ENCODE measurements at regions not wholly inside any gene's neighbourhood (a gene's known extent, or its start where the extent isn't known, plus 50 kb on each side); places are given as distances from the start of the nearest gene placed in this dataset.
"Not testable (repeated sequence)": the region's sequence is repeated elsewhere in the genome, so short reads cannot be mapped to it uniquely, and the experiment has no call there.

DNA sequence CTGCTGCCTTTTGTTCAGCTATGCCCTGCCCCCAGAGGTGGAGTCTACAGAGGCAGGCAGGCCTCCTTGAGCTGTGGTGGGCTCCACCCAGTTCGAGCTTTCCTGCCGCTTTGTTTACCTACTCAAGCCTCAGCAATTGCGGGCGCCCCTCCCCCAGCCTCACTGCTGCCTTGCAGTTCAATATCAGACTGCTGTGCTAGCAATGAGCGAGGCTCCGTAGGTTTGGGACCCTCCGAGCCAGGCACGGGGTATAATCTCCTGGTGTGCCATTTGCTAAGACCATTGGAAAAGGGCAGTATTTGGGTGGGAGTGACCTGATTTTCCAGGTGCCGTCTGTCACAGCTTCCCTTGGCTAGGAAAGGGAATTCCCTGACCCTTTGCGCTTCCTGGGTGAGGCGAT lies 51.9 kb downstream of the DIPK2A start:
- DNase-seq: not testable (repeated sequence)

GRCh38 chr3:144028798-144029411 lies 57.3 kb downstream of the DIPK2A start:
- DNase-seq: no peak

GRCh38 chr3:144029769-144030168 lies 58.1 kb downstream of the DIPK2A start:
- no peak for DNase-seq

DNA sequence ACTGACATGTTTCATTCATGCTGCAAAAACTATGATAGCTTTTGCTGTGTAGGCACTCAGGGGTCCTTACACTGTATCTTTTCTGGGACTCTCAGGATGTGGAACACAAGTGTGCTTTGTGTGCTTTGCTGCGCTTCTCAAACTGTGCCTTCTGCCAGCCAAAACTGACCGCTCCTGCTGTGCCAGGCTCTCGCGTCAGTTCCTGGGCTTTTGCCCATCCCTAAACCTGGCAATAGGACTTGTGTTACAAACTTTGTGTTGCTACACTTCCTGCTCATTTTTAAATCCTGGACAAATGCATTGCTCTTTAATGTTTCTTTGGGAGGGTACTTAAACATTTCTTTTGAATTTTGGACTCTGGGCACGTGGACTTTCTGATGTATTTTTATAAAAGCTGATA lies 60.3 kb downstream of the DIPK2A start:
- DNase-seq: no peak

GRCh38 chr3:144032531-144033239 lies 61.1 kb downstream of the DIPK2A start:
- DNase-seq: no peak

- no peak for DNase-seq
Measured at GRCh38 chr3:144033240-144033589, 61.6 kb downstream of the DIPK2A start.

- no peak for DNase-seq
Measured at GRCh38 chr3:144033863-144034262, 62.2 kb downstream of the DIPK2A start.

DNA sequence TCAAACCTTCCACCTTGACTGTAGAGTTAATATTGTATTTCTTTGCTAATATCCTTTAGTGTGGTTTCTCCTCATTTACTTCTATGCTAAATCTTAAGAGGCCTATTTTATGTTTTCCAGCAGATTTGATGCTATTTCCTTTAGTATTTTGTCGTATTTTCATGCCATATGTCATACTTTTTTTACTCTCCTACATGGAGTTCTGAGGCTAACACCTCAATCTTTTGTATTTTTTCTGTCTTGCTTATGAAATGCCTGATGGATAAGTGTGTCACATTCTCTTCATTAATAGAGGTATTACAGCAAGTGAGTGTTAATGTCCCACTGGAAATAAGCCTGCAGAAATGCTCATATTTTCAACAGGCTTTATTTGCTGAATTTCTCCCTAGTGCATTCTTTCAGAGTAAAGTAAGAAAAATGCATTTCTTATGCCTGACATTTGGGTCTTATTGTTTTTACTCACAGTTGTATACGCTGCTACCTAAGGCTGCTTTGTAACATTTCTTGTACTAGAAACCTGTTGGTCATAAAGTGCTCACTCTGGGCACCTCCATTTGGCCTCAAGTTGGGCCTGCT lies 63.2 kb downstream of the DIPK2A start:
- DNase-seq: no peak

- DNase-seq: no peak
Measured at GRCh38 chr3:144036498-144036897, 64.9 kb downstream of the DIPK2A start.

DNA sequence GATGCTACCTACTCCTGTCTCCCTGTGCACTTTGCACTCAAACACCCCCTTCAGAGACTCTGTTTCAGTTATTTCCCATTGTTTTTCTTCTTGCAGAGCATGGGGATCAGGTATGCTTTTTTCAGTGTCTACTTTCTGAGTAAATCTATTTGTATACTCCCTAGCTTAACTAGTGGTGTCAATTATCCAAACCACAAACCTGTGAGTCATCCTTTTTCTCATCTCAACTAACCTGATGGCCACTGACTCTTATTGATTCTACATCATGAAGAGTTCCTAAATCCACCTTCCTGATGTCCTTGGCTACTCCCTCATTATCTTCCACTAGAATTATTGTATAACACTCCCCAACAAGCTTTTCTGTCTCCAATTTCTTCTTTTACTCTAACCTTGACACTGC lies 68.0 kb downstream of the DIPK2A start:
- DNase-seq: no peak

DNA sequence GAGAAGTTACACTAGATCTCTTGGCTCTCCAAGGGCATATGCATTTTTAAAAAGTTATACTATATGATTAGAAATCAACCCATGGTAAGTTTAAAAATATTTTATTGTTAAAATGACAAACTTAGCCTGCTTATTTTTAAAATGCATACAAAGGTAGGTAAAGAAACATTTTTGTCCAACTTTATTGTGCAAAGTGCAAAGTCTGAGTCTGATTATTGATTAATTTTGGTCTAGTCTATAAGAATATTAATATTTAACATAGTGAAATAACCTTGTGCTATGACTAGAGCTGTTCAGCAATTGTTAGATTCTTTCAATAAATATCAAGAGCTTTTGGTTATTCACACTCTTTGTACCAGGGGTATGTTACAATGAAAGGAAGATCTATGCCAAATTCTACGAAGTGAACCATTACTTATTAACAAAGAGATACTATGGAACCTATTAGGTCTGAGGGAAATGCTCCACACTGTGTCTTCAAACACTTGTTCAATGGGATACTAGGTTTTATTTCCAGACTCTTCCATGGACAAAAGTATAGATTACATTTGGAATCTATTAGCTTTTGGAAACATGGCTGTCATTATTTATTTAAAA lies 70.4 kb downstream of the DIPK2A start:
- DNase-seq: no peak

GRCh38 chr3:144045766-144046165 lies 74.1 kb downstream of the DIPK2A start:
- no peak for DNase-seq

DNA sequence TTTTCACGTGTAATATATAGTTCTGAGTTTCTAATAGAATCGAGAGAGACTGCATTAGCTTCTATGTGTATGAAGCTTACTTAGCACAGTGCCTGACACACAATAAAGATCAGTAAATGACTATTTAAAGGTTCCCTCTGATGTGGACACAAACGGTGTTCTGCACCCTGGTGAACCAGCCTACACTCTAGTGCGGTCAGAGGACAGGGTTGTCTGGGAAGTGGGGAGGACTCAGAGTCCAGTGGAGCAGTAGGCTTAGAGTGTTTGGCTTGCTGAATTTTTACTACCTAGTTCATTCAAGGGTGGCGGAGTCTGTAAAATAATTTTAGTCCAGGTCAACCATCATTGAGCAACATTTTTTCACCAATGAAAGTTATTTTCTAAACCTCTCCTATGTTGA lies 77.8 kb downstream of the DIPK2A start:
- no peak for DNase-seq

DNA sequence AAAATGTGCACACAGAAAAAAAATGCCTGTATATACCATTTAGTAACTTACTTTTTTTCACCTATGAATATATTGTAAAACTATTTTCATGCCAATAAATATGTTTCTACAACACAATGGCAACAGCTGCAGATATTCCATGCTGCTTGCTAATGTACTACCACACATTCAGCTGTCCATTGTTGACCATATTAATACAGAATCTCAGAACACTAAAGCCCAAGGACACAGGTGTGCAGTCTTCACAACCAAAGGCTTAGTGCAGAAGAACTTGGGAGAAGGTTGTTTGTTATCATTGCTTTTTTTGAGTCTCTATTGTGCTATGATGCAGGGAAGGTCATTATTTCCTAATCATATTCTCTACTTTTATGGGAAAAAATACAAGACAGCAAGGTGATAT lies 79.6 kb downstream of the DIPK2A start:
- no peak for DNase-seq

DNA sequence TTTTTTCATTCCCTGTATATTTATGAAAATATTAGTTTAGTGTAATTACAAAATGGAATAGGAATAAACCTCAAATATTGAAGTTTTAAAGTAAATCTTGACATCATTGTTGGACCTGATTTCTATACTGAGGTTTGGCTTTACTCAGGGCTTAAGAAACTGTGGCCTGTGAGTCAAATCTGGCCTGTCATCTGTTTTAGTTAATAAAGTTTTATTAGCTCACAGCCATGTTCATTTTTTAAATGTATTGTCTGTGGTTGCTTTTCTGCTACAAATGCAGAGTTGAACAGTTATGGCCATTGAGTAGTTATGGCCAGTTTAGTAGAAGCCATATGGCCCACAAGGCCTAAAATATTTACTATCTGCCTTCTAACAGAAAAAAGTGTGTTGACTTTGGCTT lies 80.7 kb downstream of the DIPK2A start:
- DNase-seq: no peak

GRCh38 chr3:144053121-144053520 lies 81.5 kb downstream of the DIPK2A start:
- DNase-seq: no peak

DNA sequence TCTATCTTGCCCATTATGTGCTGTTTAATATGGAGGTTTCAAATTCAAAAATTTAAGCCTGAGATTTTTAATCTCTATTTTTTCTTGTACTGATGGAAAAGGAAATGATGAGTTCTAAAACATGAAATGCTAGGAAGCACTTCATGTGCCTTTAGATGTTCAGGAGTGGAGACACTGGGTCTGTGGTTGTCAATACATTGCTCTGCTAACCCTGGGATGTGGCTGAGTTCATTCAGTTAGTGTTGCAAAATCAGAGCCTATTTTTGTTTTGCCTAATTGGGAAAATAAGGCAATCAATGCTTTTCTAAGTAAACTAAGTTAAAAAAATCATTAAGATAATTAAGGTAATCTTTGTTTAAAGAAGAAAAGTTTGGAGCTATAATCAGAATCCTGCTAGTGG lies 83.1 kb downstream of the DIPK2A start:
- DNase-seq: no peak

DNA sequence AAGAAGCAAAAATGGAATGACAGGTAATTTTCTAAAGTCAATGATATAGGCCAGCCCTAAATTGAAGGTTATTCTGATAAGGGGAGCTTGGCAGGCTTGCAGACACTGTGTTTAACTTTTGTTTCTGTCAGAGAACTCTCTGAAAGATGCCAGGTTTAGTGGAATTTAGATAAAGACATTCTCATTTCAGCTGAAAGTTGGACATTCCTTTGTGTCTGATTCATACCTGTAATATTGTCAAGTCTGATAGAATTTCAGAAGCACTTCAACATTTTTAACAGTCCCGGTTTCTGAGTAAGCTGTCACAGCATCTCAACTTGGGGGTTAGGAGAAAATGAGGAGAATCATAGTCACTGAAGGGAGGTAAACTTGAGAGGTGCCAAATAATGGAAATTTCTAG lies 84.0 kb downstream of the DIPK2A start:
- no peak for DNase-seq

GRCh38 chr3:144058713-144059112 lies 87.1 kb downstream of the DIPK2A start:
- no peak for DNase-seq

DNA sequence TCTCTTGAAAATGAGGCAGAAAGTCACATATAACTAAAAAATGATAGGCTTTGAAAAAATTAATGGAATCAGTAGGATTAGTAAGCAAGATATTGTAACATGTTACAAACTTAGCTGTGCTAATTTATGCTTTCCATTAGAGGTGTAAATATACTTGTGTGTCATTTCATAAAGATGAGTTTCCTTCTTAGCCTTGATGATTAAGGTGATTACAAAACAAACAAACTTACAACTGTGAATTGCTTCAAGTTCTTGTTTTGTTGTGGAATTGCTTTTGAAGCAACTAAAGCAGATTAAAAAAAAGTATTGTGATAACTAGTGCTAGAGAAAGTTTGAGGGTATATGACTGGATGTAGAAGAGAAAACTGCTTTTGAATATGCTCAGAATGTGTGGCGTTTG lies 87.9 kb downstream of the DIPK2A start:
- no peak for DNase-seq

- DNase-seq: no peak
Measured at GRCh38 chr3:144060881-144061280, 89.3 kb downstream of the DIPK2A start.

- DNase-seq: no peak
Measured at GRCh38 chr3:144063306-144063705, 91.7 kb downstream of the DIPK2A start.

DNA sequence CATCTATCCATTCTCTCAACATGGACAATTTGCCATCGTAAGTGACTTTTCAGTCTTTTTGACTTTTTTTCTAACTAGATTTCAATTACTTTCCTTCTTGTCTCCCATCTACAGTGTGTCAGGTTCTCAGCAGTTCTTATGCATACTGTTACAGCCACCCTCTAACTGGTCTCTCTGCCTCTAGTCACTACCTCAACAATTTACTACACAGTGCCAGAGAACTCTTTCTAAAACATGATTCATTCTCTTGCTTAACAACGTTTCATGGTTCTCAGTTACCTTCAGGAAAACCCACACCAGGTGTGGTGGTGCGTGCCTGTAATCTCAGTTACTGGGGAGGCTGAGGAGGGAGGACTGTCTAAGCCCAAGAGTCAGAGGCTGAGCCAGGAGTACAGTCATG lies 95.4 kb downstream of the DIPK2A start:
- DNase-seq: no peak

GRCh38 chr3:144073698-144074097 lies 102.1 kb downstream of the DIPK2A start:
- no peak for DNase-seq
